HG03342 (cell line): ENCODE measurements at regions not wholly inside any gene's neighbourhood (a gene's known extent, or its start where the extent isn't known, plus 50 kb on each side); places are given as distances from the start of the nearest gene placed in this dataset.
"Not testable (repeated sequence)": the region's sequence is repeated elsewhere in the genome, so short reads cannot be mapped to it uniquely, and the experiment has no call there.

Source experiments
- ATAC-seq: cut with Tn5 transposase; IDR thresholded peaks from one replicate; pipeline ENCODE4 v1.9.1; 2021; ENCODE audit warnings: mild to moderate bottlenecking, moderate library complexity; ENCODE audit not compliant: unreplicated experiment

GRCh38 chrX:40998123-40998522, 87.1 kb upstream of the USP9X start:
- no peak for ATAC-seq

GRCh38 chrX:41001327-41001726, 83.9 kb upstream of the USP9X start:
- no peak for ATAC-seq

- ATAC-seq: no peak
Measured at GRCh38 chrX:41002026-41002425, 83.2 kb upstream of the USP9X start.

- no peak for ATAC-seq
Measured at GRCh38 chrX:41003506-41004270, 81.6 kb upstream of the USP9X start.

- no peak for ATAC-seq
Measured at GRCh38 chrX:41005445-41005992, 79.7 kb upstream of the USP9X start.

- no peak for ATAC-seq
Measured at GRCh38 chrX:41009850-41010846, 75.1 kb upstream of the USP9X start.

GRCh38 chrX:41014776-41015360, 70.4 kb upstream of the USP9X start:
- ATAC-seq: no peak

- not testable (repeated sequence) for ATAC-seq
Measured at GRCh38 chrX:41017785-41018184, 67.5 kb upstream of the USP9X start.

GRCh38 chrX:41018391-41019040, 66.7 kb upstream of the USP9X start:
- not testable (repeated sequence) for ATAC-seq

GRCh38 chrX:41019041-41019392, 66.2 kb upstream of the USP9X start:
- ATAC-seq: no peak

- ATAC-seq: no peak
Measured at GRCh38 chrX:41022566-41022965, 62.7 kb upstream of the USP9X start.

GRCh38 chrX:41023098-41023497, 62.1 kb upstream of the USP9X start:
- ATAC-seq: no peak

- ATAC-seq: not testable (repeated sequence)
Measured at GRCh38 chrX:41024335-41024734, 60.9 kb upstream of the USP9X start.

- ATAC-seq: no peak
Measured at GRCh38 chrX:41024755-41025154, 60.5 kb upstream of the USP9X start.

- no peak for ATAC-seq
Measured at GRCh38 chrX:41025926-41026701, 59.1 kb upstream of the USP9X start.

- ATAC-seq: no peak
Measured at GRCh38 chrX:41026702-41027078, 58.6 kb upstream of the USP9X start.

GRCh38 chrX:41029332-41029731, 55.9 kb upstream of the USP9X start:
- ATAC-seq: no peak

- no peak for ATAC-seq
Measured at GRCh38 chrX:41031256-41031967, 53.8 kb upstream of the USP9X start.

GRCh38 chrX:41033299-41033698, 51.9 kb upstream of the USP9X start:
- ATAC-seq: no peak
